ENCODE measurements at regions not wholly inside any gene's neighbourhood (a gene's known extent, or its start where the extent isn't known, plus 50 kb on each side); places are given as distances from the start of the nearest gene placed in this dataset.

GRCh38 chr14:104517426-104517825 lies 62.1 kb upstream of the C14orf180 start:
- TF ChIP-seq, protein P1, sequence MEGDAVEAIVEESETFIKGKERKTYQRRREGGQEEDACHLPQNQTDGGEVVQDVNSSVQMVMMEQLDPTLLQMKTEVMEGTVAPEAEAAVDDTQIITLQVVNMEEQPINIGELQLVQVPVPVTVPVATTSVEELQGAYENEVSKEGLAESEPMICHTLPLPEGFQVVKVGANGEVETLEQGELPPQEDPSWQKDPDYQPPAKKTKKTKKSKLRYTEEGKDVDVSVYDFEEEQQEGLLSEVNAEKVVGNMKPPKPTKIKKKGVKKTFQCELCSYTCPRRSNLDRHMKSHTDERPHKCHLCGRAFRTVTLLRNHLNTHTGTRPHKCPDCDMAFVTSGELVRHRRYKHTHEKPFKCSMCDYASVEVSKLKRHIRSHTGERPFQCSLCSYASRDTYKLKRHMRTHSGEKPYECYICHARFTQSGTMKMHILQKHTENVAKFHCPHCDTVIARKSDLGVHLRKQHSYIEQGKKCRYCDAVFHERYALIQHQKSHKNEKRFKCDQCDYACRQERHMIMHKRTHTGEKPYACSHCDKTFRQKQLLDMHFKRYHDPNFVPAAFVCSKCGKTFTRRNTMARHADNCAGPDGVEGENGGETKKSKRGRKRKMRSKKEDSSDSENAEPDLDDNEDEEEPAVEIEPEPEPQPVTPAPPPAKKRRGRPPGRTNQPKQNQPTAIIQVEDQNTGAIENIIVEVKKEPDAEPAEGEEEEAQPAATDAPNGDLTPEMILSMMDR (IDR thresholded peaks at IDR 0.05): no peak
- TF ChIP-seq EZH2 (IDR thresholded peaks at IDR 0.05; ENCODE audit: borderline replicate concordance, insufficient read depth, low read depth, low read length, poor library complexity, severe bottlenecking): no peak
- Histone ChIP-seq H3K9me3 (ENCODE audit: control extremely low read depth in 1 of 3, control insufficient read depth in 2 of 3, insufficient read depth in 1 of 3, low read length in 2 of 3) (peaks cover 0 to 26% (median 0%) of the 10 kb centered on the region in 3 donors), H2AFZ (ENCODE audit: insufficient read depth, low read depth, low read length, poor library complexity, severe bottlenecking) (no peak overlapping the region), H3K79me2 (ENCODE audit: control insufficient read depth, insufficient read depth, low read length) (no peaks in the 10 kb centered on the region), H3K4me2 (replicated peaks; ENCODE audit: low read depth, low read length, poor library complexity, severe bottlenecking) (no peak overlapping the region), H3K27ac (ENCODE audit: low read length in 2 of 2) (no peak overlapping the region), H3K27me3 (replicated peaks in 1 of 4; ENCODE audit: control extremely low read depth in 1 of 4, control insufficient read depth in 3 of 4, insufficient read depth in 4 of 4, low read length in 3 of 4) (peaks cover 0 to 3% (median 0%) of the 10 kb centered on the region in 4 experiments), H3K4me3 (ENCODE audit: control extremely low read depth in 1 of 5, extremely low read depth in 1 of 5, insufficient read depth in 1 of 5, low read depth in 2 of 5, low read length in 4 of 5) (no peak overlapping the region), H4K20me1 (ENCODE audit: control insufficient read depth, insufficient read depth, low read length, poor library complexity, severe bottlenecking) (no peaks in the 10 kb centered on the region), H3K9ac (ENCODE audit: low read length) (no peak overlapping the region), H3K4me1 (ENCODE audit: control insufficient read depth in 2 of 2, insufficient read depth in 2 of 2, low read length in 2 of 2) (no peaks in the 10 kb centered on the region), H3K36me3 (replicated peaks in 1 of 2; ENCODE audit: control extremely low read depth in 1 of 2, control insufficient read depth in 1 of 2, extremely low read depth in 1 of 2, insufficient read depth in 2 of 2, low read length in 1 of 2) (no peaks in the 10 kb centered on the region)
- ATAC-seq (ENCODE audit: low read depth): no peak
- intact Hi-C loops (cut with micrococcal nuclease): no loop called here
- Mint-ChIP-seq H3K9me3 (ENCODE audit: insufficient read depth) (peaks cover 3% of the 10 kb centered on the region), H3K27ac (no peak overlapping the region), H3K27me3 (peaks cover 7% of the 10 kb centered on the region), H3K4me3 (no peak overlapping the region), H3K4me1 (no peaks in the 10 kb centered on the region)
- POLR2A ChIA-PET: no interaction called here
- CTCF ChIA-PET: no interaction called here
- no peak for DNase-seq
- WGBS (ENCODE audit: insufficient coverage): 92% methylated on average over 5 of the region's 8 CpGs

GRCh38 chr14:104517867-104518266 lies 61.7 kb upstream of the C14orf180 start:
- no peak for ATAC-seq (ENCODE audit: low read depth)
- Histone ChIP-seq H3K9me3 (ENCODE audit: control extremely low read depth in 1 of 3, control insufficient read depth in 2 of 3, insufficient read depth in 1 of 3, low read length in 2 of 3) (peaks cover 0 to 29% (median 0%) of the 10 kb centered on the region in 3 donors), H3K27ac (ENCODE audit: low read length in 2 of 2) (no peak overlapping the region), H3K9ac (ENCODE audit: low read length) (no peak overlapping the region), H3K79me2 (ENCODE audit: control insufficient read depth, insufficient read depth, low read length) (no peaks in the 10 kb centered on the region), H3K27me3 (replicated peaks in 1 of 4; ENCODE audit: control extremely low read depth in 1 of 4, control insufficient read depth in 3 of 4, insufficient read depth in 4 of 4, low read length in 3 of 4) (peaks cover 0 to 3% (median 0%) of the 10 kb centered on the region in 4 experiments), H3K4me1 (ENCODE audit: control insufficient read depth in 2 of 2, insufficient read depth in 2 of 2, low read length in 2 of 2) (no peaks in the 10 kb centered on the region), H2AFZ (ENCODE audit: insufficient read depth, low read depth, low read length, poor library complexity, severe bottlenecking) (no peak overlapping the region), H3K4me3 (ENCODE audit: control extremely low read depth in 1 of 5, extremely low read depth in 1 of 5, insufficient read depth in 1 of 5, low read depth in 2 of 5, low read length in 4 of 5) (no peak overlapping the region), H3K4me2 (replicated peaks; ENCODE audit: low read depth, low read length, poor library complexity, severe bottlenecking) (no peak overlapping the region), H4K20me1 (ENCODE audit: control insufficient read depth, insufficient read depth, low read length, poor library complexity, severe bottlenecking) (no peaks in the 10 kb centered on the region), H3K36me3 (replicated peaks in 1 of 2; ENCODE audit: control extremely low read depth in 1 of 2, control insufficient read depth in 1 of 2, extremely low read depth in 1 of 2, insufficient read depth in 2 of 2, low read length in 1 of 2) (no peaks in the 10 kb centered on the region)
- no peaks in the 10 kb centered on the region for H3K4me1 Mint-ChIP-seq
- peaks cover 3% of the 10 kb centered on the region for H3K9me3 Mint-ChIP-seq (ENCODE audit: insufficient read depth)
- H3K27ac Mint-ChIP-seq: no peak overlapping the region
- intact Hi-C loops (cut with micrococcal nuclease): no loop called here
- DNase-seq: no peak
- 89% methylated on average over 11 of the region's 14 CpGs for WGBS (ENCODE audit: insufficient coverage)
- CTCF ChIA-PET: no interaction called here
- TF ChIP-seq, protein P1 (IDR thresholded peaks at IDR 0.05): no peak
- TF ChIP-seq EZH2 (IDR thresholded peaks at IDR 0.05; ENCODE audit: borderline replicate concordance, insufficient read depth, low read depth, low read length, poor library complexity, severe bottlenecking): no peak
- no peak overlapping the region for H3K4me3 Mint-ChIP-seq
- H3K27me3 Mint-ChIP-seq: peaks cover 7% of the 10 kb centered on the region
- POLR2A ChIA-PET: no interaction called here
